Astrocyte of the hippocampus (primary cell): ENCODE measurements at regions not wholly inside any gene's neighbourhood (a gene's known extent, or its start where the extent isn't known, plus 50 kb on each side); places are given as distances from the start of the nearest gene placed in this dataset.

Experiments
- DNase-seq: peaks from one replicate; pipeline ENCODE4 v3.0.0; 2011; ENCODE audit warnings: low read depth, low spot score

DNA sequence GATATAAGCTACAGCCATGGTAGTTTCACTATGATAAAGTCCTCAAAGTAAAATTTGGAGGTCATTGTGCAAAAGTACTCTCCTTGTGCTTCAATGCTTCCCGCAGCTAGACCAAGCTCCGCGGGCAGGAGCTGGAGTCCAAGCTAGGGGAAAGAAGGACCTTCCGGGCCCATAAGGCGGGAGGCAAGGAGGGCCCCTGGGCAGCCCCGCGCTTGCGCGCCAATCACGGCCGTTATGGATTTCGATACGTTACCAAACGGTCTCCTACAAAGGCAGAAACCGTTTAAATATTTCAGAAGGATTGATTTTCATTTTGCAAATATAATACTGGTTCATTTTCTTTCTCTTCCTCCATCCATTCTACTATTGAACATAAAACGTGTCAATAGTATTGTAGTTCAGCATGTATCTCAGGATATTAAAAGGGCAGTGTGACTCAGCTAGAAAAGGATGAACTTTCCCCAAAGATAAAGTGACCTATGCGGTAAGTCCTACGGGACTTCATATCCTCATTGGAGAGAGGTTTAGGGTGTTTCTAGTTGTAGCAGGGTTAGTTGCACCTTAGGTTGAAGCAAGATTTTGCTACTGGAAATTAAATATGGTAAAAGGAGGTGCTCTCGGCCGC, 128.0 kb downstream of the KIF20B start:
- no peak for DNase-seq

DNA sequence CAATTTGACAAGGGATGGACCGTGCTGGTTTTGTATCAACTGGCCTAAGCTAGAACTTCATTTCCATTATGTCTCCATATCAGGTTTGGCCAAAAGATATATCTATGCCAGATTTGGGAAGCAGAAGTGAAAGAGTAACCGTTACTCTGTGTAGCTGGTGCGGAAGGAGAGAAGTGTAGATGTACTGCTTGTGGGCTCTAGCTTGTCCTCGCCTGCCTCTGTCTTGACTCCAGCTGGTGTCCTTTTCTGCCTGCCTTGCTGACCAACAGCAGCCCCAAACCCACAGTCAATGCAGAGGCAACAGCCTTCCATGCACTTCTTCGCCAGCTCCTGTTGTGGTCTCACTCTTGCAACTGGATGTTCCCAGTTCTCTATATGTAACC, 128.5 kb downstream of the KIF20B start:
- no peak for DNase-seq

DNA sequence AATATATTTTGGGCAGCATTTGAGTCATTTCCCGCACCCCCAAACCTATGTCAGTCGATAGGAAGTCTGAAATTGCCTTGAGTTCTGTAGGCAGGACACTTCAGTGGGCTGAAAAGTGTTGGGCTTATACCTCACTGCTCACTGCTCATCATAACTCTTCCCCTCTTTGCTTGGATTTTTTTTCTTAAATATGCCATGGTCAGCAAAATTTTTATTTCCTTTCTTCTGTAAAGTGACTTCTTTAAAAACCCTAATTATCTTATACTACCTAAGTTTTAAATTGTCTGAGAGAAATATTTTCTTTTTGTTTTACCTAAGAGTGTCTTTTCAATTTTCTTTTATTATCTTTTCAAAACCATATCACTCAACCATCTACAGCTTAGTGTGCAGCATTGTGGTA, 129.2 kb downstream of the KIF20B start:
- no peak for DNase-seq

DNA sequence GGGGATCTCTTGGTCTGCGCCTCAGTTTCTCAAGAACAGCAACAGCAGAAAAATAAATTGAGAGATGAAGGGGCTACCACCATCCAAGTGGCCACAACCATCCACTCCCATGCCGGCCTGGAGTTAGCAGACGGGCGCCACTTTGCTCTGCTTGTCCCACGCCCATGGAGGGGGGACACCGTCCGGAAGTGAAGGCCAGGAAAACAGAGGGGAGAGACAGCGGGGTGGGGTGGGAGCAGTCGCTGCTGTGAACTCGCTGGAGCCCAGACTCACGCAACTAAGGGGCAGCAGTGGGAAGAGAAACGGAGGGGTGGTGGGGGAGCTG, 135.4 kb downstream of the KIF20B start:
- DNase-seq = no peak

DNA sequence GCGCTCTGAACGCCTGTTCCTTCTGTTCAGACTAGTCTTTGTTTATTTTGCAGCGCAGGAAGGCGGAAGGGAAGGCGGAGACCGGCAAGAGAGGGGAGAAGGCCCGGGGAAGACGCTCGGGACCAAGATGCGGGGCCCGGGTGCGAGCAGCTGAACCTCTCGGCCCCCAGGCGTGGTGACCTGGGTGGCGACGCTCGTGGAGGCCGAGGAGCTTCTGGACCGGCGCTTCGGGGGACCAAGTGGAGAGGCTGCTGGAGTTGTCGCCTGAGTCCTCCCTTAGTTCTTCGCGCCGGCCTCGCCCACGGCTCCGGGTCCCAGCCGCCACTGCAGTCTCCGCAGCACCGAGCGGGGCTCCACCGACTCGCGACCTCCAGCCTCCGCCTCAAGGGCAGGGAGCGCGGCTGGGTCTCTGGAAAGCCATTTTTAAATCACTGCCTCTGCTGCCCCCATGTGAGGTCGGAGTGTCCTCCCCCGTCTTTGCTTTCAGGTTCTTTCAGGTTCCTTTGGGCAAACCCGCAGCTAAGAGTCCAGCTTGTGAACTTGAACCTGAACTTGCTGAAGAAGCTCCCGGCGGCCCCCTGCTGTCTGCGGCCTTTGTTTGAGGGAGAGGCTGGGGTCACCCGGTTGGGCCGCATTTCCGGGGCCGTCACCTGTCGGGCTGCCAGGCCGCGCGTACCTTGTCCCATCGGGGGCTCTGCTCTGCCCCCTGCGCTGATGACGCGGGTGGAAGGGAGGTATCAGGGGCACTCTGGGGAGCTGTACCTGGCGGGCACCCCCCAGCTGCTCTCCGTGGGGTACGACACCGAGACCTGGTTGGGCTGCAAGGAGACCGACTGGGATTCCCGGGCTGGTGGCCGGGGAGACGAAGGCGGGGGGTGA, 136.0 kb downstream of the KIF20B start:
- DNase-seq = peak; percentile 42

DNA sequence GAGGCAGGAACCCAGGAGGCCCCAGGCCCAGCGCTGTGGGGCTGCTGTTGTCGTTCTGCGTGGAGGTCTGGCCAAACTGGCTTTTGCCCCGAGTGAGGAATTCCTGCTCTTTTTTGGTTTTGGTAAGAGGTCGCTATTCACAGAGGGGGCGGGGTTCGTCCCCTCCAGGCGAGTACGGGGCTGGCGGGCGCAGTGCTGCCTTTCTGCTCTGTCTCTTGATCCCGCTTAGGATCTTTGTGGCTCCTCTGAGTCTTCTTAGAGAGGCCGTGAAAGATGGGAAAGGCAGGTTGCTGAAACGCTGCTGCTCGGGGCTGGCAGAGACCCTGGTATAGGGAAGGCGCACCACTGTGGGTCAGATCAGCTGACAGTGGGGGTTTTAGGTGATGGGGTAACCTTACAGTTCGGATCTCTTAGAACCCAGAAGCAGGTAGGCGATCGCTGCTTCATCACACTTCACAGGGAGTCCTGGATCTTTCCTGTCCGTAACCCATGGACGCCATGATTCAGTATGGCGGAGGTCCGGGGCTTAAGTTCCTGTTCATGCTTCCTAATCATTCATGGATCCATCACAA, 136.7 kb downstream of the KIF20B start:
- peak; percentile 23 for DNase-seq

DNA sequence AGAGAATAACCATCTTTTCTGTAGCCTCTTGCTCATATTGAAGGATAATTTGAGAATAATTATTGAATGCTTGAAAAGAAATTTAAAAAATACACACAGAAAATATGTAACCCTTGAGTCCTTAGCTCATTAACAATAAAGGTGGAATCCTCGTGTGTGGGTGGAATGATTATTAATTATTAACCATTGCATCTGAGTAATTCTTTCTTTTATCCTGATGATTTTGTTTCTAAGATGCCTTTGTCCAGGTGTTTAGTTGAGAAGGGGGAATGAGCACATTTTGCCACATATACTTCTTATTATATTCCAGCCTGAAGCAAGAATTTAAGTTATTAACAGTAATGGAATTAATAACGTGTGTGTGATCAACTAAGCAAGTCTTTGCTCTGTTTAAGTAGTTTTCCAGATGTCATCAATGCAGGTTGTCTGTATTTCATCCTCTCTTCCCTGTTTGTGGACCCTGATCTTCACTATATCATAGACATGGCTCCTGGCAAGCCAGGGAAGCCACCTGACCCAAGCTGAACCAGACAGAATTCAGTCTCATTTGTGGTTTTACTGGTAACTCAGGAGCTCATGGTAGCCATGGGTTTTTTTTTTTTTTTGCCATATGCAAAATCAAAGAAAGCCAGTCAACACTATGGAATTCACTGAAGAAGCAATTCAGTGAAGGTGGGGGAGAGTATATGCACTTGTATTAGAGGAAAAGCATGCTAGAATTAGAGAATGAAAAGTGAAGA, 144.3 kb downstream of the KIF20B start:
- peak; percentile 71 for DNase-seq

DNA sequence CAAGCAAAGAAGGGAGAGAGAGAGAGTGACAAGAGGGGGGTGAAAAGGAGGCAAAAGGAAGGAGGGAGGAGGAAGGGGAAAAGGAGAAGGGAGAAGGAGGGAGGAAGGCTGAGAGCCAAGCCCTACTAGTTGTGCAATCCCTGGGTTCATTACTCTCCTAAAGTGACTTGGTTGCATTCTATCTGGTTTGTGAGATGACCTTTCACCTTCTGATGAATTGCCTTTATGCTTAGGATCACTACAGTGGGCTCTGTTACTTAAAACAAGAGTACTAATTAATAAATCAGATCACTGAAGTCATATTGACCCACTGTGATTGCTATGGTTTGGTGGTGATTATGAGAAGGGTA, 144.9 kb downstream of the KIF20B start:
- no peak for DNase-seq

DNA sequence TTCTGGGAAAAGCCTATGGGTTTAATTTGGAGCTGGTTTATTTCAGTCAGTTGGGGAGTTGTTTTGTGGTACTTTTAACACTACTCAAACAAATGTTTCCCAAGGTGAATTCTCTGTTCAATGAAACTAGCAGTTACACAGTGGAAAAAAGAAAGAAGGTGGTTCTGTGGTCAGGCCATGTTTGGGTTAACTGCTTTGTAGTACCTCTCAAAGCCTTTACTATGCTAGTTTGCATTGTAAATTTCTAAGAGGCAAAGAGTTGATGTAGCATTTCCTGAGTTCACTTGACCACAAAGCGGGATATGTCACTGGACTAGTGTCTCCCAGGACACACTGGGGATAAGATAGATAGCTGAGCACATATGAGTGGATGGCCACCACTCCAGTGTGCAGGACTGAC, 145.4 kb downstream of the KIF20B start:
- DNase-seq = peak; percentile 53

DNA sequence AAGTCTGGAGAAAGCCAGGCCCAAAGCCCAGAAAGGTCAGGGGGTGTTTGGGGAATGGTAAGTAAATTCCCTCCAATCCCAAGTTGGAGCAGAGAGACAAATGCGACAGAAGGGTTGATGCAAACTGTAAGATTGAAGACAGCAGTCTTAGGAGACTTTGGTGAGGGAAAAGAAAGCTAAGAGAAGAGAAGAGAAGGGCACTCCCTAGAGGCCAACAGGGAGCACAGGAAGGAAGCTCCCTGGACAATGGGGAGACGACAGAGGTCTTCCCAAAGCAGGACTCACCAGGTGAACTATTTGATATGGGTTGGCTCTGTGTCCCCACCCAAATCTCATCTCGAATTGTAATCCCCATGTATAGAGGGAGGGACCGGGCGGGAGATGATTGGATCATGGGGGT, 151.5 kb downstream of the KIF20B start:
- no peak for DNase-seq

DNA sequence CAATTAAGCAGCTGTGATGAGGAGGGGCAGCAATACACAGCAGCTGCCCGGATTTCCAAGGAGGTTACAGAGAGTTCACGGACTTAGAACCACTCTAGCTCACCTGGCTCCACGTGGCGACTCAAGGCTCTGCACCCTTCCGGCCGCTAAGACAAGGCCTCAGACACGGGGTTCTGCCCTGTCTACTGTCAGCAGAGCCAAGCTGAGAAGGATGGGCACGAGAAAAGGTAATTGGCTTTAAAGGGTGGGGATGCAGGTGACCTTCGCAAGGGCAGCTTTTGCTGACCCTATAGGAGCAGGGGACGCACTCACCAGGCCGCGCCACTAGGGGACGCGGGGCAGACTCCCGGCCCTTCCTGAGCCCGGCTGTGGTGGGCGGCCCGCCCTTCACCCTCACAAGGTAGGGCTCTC, 152.4 kb downstream of the KIF20B start:
- no peak for DNase-seq

DNA sequence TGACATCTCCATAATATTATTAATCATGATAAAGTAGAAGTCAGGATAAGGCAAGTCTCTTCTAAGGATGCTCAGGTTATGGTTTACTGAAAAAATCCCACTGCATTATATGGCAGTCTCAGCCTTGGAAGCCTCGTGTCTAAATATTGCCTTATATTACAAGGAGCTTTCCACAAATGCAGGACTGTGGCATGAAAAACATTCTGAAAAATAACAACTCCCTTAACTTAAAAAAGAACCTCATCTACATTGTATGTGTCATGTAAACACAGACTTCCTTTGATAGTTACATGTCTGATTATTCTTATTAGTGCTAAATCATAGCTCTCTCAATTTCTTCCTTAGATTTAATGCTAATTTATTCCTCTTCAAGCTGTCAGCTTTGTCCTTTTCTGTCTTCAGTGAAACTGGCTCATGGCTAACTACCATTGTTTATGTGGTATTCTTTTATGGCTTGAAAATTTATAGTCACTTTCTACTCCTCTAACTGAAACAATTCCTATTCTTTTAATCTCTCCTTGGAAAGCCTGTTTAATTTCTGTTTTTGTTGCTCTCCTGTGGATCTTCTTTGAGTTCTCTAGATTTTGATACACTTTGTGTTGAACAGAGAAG, 156.1 kb downstream of the KIF20B start:
- DNase-seq = no peak

DNA sequence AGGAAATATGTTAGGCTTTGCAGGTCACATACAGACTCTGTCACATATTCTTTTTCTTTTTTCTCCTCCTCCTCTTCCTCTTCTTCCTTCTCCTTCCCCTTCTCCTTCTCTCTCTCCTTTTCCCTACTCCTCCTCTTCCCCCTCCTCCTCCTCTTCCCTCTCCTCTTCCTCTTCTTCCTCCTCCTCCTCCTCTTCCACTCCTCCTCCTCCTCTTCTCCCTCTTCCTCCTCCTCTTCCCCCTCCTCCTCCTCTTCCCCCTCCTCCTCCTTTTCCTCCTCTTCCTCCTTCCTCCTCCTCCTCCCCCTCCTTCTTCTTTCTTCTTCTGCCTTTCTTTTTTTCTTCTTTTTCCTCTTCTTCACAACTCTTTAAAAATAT, 159.8 kb downstream of the KIF20B start:
- no peak for DNase-seq

DNA sequence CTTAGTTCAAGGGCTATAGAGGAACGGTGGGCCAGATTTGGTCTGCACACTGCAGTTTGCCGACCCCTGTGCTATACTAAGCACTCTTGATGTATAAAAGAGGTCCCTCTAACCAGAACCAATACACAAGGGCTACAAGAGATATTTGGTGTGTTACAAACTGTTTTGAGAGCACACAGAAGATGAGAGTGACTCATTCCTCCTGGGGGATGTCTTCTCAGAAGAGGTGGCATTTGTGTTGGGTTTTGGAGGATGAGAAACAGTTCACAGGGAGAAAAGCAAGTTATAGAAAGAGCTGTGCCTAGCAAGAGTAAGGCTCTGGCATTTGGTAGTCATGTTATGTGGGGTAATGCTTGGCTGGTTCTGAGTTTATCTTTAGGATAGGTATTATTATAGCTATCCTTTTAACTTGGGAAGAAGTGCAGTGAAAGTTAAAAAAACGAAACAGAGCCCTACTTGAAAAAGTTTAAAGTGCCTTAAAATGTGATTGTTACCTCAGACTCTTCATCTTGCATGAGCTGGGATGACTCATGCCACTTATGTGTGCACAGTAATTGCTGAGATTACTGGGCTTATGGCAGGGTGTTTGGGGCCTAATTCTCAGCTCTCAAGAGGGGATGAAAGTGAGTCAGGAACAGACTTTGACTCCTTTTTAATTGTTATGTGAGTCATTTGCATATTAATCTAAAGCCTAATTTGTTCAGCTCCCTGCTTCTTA, 160.4 kb downstream of the KIF20B start:
- DNase-seq = peak; percentile 81

DNA sequence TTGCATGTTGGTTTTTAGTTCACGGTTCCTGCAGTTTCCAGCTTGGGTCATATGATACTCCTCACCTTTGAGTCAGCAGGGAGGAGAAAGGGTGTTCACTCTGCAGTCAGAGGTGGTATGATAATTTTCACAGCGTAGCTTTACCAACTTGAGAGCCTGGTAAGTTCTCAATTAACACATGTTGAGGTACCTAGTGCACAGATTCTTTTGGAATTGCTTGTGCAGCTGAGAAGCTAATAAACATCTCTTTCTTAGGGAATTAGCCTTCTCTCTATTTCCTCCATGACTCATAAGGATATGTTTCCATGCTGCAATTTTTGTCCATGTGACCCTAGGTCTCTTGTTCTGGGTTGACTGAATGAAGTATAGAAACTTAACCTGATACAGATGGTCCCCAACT, 166.6 kb downstream of the KIF20B start:
- no peak for DNase-seq

DNA sequence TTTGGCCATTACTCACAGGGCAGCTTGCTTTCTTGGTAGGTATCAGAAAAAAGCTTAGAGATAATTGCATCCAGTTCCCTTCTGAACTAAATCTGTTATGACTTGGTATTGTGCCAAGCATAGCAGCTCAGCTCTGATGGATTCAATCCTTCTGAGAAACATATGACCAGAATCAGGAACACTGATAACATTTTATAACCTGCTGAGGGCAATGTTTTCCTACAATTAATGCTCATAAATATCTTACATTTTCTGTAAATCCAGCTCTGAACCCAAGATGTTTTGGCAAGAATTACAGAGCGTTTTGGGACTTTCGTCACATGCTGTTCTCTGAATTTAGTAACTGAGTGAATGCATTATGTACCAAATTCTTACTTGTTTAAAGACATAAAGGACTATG, 167.8 kb downstream of the KIF20B start:
- peak; percentile 34 for DNase-seq

DNA sequence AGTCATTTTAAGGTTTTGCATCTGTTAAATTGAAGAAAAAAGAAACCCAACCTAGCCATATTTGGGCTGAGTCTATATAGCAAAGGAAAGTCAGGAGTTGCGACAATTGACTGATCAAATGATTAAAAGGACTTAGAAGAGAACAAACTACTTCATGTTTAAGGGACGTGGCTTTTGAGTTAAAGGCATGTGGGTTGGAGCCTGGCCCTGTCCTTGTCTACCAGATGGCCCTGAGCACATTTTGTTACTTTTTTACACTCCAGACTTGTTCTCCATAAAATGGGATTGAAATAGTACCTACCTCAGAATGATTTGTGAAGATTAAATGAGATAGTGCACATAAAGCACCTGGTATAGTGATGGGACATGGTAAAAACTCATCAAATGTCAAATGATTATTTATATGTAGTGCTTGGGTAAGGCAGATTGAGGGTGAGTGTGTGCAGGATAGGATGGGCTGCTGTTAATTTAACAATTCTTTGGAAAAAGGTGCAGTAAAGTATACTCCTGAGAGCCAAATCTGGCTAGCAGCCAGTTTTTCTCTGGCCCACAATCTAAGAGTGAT, 168.3 kb downstream of the KIF20B start:
- DNase-seq = no peak

DNA sequence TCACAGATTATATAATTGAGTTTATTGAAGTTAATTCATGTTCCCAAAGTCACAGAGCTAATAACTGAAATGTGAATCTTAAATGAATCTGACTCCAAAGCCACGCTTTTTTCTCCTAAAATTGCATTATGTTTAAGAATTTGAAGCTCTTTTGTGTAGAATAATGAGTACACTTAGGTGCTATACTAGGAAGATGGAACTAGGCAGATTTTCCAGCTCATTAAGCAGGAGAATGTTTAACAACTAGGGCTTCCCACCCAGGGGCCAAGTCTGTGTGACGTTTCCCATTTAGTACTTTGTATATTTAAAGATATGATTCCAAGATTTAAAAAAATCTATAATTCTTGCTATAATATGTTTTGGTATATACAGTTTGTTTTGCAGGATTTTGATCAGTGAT, 169.5 kb downstream of the KIF20B start:
- DNase-seq = no peak

DNA sequence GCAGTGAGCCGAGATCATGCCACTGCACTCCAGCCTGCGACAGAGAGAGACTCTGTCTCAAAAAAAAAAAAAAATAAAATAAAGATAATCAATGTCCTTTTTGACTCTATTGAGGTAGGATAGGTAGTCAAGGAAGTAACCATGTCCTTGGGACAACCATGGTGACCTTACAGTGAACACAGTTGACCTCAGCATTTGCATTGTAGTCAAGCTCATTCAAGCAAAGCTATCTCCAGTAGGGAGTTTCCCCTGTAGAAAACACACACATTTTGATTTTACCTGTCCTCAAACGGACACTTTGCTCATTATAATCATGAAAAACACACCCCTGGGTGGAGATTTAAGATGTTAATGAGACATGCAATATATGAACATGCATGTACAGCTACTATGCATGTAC, 171.7 kb downstream of the KIF20B start:
- no peak for DNase-seq

DNA sequence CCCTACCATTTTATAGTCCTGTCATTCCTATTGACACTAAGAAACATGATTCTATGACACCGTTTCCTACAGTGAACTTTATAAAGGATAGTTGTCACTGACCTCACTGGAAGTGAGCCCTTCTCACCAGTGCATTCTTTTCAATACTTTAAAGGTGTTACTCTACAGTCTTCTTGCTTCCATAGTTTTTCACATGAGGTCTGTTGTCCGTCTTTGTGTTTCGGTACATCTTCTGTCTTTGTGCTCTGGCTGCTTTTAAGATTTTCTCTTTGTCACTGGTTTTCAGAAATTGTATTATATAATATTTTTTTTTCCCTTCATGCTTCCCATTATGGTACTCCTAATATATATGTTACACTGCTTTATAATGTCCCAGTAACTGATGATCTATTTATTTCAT, 174.2 kb downstream of the KIF20B start:
- DNase-seq = no peak

DNA sequence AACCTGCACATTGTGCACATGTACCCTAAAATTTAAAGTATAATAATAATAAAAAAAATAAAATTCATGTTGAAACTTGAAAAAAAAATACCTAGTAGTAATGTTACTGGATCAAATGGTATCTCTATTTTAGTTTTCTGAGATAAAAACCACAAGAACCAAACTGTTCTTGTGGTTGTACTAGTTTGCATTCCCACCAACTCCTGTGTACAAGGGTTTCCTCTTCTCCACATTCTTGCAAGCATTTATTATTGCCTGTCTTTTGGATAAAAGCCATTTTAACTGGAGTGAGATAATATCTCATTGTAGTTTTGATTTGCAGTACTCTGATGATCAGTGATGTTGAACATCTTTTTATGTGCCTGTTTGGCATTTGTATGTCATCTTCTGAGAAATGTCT, 177.7 kb downstream of the KIF20B start:
- peak; percentile 12 for DNase-seq
